H1 (cell line): ENCODE measurements at regions not wholly inside any gene's neighbourhood (a gene's known extent, or its start where the extent isn't known, plus 50 kb on each side); places are given as distances from the start of the nearest gene placed in this dataset.

Experiments used
- CBX8 ChIP-seq: fragments of 300-800, 300-1000 bp; sonication (generic); IDR thresholded peaks from 2 replicates; pipeline ENCODE4 v1.7.1; 2016; ENCODE audit warnings: low read depth, low read length, borderline replicate concordance
- EZH2 ChIP-seq: fragments of 200-600 bp; sonication (generic); IDR thresholded peaks from 2 replicates; pipeline ENCODE4 v1.7.1; 2012; ENCODE audit warnings: low read depth, mild to moderate bottlenecking, moderate library complexity, low read length, inconsistent platforms; ENCODE audit not compliant: severe bottlenecking
- HDAC2 ChIP-seq, 2 experiments: fragments of 300-600 bp in 1 of 2; sonication (generic) in 1 of 2; IDR thresholded peaks; 2 replicates each; pipeline ENCODE4 v1.6.1; 2011 to 2012; ENCODE audit warnings: low read depth in 2 of 2, low read length in 2 of 2, mild to moderate bottlenecking in 2 of 2, moderate library complexity in 2 of 2, borderline replicate concordance in 1 of 2, inconsistent platforms in 1 of 2
- JUN ChIP-seq: IDR thresholded peaks from 2 replicates; pipeline ENCODE4 v1.6.1; 2011; ENCODE audit warnings: low read depth, mild to moderate bottlenecking, improper control_type of control experiment, low read length
- POLR2A ChIP-seq, 2 experiments: IDR thresholded peaks; 1 replicate in 1 of 2; 2 replicates in 1 of 2; pipeline ENCODE4 v1.6.1; 2011; ENCODE audit warnings: low read depth in 2 of 2, low read length in 2 of 2, mild to moderate bottlenecking in 2 of 2; ENCODE audit errors: control extremely low read depth in 1 of 2
- RFX5 ChIP-seq: IDR thresholded peaks from 2 replicates; pipeline ENCODE4 v1.6.1; 2011; ENCODE audit warnings: low read depth, low read length, improper control_type of control experiment, borderline replicate concordance
- SIN3A ChIP-seq, 2 experiments: IDR thresholded peaks in 1 of 2; conservative IDR thresholded peaks in 1 of 2; 2 replicates each; pipeline ENCODE4 v1.6.1; 2011 to 2012; ENCODE audit warnings: low read length in 2 of 2, improper control_type of control experiment in 1 of 2, low read depth in 1 of 2, mild to moderate bottlenecking in 1 of 2
- TAF7 ChIP-seq: optimal IDR thresholded peaks from 2 replicates; pipeline ENCODE3; 2011; ENCODE audit warnings: low read depth, mild to moderate bottlenecking, inconsistent platforms, low read length, moderate library complexity, borderline replicate concordance
- YY1 ChIP-seq: IDR thresholded peaks from 2 replicates; pipeline ENCODE4 v1.6.1; 2011; ENCODE audit warnings: low read depth, mild to moderate bottlenecking, low read length
- ZNF274 ChIP-seq: IDR thresholded peaks from 2 replicates; pipeline ENCODE4 v1.7.0; 2012; ENCODE audit warnings: low read length, borderline replicate concordance; ENCODE audit errors: extremely low read depth
- TF ChIP-seq, protein P1 (sequence below): IDR thresholded peaks from 2 replicates; pipeline ENCODE4 v1.6.1; 2012; ENCODE audit warnings: low read length, inconsistent platforms

GRCh38 chr12:70149013-70149412, 94.2 kb upstream of the CNOT2 start:
- TF ChIP-seq CBX8 (no peak), ZNF274 (no peak), TAF7 (no peak), POLR2A (IDR thresholded peaks at IDR 0.05; ENCODE audit: control extremely low read depth in 1 of 2, low read depth in 2 of 2, low read length in 2 of 2) (no peak), HDAC2 (IDR thresholded peaks at IDR 0.05; ENCODE audit: borderline replicate concordance in 1 of 2, low read depth in 2 of 2, low read length in 2 of 2) (no peak), SIN3A (conservative IDR thresholded peaks at IDR 0.05 in 1 of 2, IDR thresholded peaks at IDR 0.05 in 1 of 2; ENCODE audit: low read depth in 1 of 2, low read length in 2 of 2) (no peak), RFX5 (no peak), EZH2 (no peak), JUN (no peak), YY1 (no peak)
- TF ChIP-seq, protein P1, sequence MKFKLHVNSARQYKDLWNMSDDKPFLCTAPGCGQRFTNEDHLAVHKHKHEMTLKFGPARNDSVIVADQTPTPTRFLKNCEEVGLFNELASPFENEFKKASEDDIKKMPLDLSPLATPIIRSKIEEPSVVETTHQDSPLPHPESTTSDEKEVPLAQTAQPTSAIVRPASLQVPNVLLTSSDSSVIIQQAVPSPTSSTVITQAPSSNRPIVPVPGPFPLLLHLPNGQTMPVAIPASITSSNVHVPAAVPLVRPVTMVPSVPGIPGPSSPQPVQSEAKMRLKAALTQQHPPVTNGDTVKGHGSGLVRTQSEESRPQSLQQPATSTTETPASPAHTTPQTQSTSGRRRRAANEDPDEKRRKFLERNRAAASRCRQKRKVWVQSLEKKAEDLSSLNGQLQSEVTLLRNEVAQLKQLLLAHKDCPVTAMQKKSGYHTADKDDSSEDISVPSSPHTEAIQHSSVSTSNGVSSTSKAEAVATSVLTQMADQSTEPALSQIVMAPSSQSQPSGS = no peak
